ENCODE measurements at regions not wholly inside any gene's neighbourhood (a gene's known extent, or its start where the extent isn't known, plus 50 kb on each side); places are given as distances from the start of the nearest gene placed in this dataset.
"Not testable (repeated sequence)": the region's sequence is repeated elsewhere in the genome, so short reads cannot be mapped to it uniquely, and the experiment has no call there.

GRCh38 chr10:123221418-123221817, 67.2 kb downstream of the BUB3 start:
- no peak for DNase-seq

DNA sequence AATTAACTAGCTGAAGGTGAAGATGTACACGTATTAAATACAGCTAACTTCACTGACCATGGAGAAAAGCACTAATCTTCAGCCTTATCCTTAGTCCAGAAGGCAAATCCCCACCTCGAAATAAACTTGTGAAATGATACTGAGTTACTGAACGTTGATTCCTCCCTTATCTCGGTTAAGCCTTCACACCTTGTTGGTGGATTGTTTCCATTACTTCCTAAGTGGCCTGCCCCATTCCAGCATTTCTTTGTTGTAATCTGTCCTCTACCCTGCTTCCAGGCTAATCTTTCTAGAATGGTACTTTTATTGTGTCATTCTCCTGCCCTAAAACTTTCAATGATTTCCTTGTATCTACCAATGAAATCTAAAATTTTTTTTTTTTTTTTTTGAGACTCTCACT, 68.6 kb downstream of the BUB3 start:
- no peak for DNase-seq

- DNase-seq: no peak
These were observed 73.5 kb downstream of the BUB3 start for GRCh38 chr10:123227706-123228105.

GRCh38 chr10:123229927-123230630, 75.9 kb downstream of the BUB3 start:
- no peak for DNase-seq

DNA sequence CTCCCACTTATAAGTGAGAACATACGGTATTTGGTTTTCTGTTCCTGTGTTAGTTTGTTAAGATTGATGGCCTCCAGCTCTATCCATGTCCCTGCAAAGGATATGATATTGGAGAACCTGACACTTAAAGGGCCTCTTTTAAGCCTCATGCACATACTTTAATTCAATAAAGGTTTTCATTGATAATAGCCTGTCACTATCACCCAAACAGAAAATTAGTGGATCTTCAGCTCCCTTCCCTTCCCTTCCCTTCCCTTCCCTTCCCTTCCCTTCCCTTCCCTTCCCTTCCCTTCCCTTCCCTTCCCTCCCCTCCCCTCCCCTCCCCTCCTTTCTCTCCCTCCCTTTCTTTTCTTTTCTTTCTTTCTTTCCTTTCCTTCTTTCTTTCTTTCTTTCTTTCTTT, 78.7 kb downstream of the BUB3 start:
- DNase-seq: not testable (repeated sequence)

DNA sequence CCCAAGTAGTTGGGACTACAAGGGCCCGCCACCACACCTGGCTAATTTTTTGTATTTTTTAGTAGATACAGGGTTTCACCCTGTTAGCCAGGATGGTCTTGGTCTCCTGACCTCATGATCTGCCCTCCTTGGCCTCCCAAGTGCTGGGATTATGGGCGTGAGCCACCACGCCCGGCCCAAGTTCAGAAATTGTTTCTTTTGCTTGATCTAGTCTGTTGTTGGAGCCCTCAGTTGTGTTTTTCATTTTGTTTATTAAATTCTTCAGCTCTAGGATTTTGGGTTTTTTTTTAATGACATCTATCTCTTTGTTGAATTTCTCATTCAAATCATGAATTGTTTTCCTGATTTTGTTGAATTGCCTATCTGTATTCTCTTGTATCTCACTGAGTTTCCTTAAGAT, 80.8 kb downstream of the BUB3 start:
- DNase-seq: not testable (repeated sequence)

- no peak for DNase-seq
These were observed 81.9 kb downstream of the BUB3 start for GRCh38 chr10:123236126-123236525.

- DNase-seq: no peak
These were observed 86.0 kb downstream of the BUB3 start for GRCh38 chr10:123240250-123240649.

- no peak for DNase-seq
These were observed 86.6 kb downstream of the BUB3 start for GRCh38 chr10:123240776-123241175.

DNA sequence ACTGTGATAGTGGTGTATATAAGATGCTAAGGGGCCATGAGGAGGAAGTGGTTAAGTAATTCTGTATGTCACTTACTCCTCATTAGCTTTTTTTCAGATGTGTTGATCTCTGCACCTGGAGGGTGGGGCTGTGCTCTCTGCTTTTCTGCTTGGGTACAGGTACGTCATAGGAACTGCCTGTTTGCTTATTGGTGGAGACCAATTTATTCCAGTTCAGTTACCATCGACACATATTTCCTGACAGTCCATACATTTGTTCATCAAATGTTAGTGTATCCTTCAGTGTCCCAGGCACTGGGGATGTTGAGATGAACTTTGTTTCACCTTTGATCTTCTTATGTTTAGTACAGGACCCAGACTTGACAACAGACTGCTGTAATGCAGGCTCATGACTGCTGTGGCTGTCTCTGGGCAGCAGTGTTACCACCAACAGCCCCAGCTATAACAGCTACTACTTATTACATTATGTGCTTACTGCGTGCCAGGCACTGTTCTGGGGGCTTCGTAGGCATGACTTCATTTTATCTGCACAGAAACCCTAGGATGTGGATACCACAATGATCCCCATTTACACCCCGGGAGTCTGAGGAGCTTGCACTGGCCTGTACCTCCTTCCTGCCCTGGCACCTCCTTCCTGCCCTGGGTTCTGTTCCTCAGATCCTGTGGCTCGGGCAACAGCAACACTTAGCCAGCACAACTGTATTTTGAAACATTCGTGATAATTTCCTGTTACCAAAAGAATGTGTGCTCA, 87.4 kb downstream of the BUB3 start:
- DNase-seq: no peak

DNA sequence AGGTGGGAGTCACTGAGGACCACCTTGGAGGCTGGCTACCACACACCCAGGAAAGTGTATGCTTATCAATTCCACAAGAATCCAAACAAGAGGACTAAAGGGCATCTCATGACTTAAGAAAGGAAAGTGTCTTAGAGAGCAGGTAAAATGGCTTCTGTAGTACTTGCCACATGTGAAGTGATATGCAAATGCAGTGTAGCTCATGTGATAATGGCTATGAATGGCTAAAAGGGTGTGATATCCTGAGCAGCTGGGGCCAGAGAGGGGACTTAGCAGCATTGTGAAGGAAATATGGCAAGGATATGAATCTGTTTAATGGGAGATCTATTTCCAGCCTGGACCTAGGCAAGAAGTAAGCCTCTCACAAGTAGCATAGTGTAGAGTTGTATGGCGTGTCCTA, 90.5 kb downstream of the BUB3 start:
- no peak for DNase-seq

DNA sequence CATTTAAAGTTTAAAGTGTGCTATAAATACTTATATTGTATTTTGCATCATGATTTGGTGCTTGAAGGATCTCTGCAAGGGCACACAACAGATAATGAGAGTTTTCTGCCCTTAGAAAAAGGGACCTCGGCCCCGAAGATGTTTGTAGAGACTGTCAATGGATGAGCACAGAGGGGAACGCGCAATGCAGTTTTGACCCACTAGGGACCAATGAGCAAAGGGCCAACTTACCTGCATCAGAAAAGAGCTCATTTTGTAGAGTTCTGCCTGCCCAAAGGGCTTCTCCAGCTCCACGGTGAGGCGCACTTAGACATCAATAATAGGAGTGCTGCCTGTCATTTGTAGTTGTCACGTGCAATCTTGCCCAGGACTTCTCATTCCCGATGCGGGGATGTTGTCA, 91.1 kb downstream of the BUB3 start:
- no peak for DNase-seq

DNA sequence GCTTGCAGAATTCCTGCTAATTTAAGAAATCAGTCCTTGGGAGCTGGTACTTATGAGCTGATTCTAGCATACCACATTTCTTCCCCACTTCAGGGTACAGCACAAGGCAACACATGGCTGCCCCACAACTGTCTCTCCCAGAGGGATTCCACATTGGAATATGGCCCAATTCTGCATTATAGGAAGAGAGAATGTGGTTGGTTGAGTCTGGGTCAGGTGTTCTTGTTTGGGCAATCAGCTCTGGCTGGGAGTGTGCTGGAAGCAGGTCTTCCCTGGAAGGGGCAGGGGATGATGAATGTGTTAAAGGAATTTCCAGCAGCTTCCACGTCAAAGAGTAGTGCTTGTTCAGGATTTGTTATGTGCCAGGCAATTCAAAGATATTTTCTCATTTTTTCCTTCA, 95.7 kb downstream of the BUB3 start:
- DNase-seq: no peak

DNA sequence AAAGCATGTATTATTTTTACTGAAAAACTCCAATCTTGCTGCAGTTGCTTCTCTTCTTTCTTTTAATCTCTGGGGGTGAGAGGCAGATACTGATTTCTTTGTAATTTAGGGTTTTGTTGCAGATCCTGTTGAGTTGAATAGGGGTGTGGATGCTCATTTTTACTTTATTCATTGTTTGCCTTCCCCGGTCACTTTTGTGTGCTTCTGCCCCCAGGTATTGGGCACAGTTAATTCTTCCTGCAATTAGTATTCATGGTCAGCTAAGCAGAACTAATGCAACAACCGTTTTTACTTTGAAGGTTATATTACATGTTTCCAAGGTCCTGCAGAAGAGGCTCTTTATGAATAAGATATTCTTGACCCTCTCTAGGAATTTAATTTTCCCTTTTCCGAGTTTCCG, 96.4 kb downstream of the BUB3 start:
- DNase-seq: no peak

GRCh38 chr10:123252779-123253178, 98.6 kb downstream of the BUB3 start:
- DNase-seq: no peak

DNA sequence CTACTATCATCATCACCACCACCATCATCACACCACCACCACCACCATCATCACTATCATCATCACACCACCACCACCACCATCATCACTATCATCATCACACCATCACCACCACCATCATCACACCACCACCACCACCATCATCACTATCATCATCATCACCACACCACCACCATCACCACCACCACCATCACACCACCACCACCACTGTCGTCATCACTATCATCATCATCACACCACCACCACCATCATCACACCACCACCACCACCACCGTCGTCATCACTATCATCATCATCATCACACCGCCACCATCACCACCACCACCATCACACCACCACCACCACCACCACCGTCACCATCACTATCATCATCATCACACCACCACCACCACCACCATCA, 100.1 kb downstream of the BUB3 start:
- not testable (repeated sequence) for DNase-seq

DNA sequence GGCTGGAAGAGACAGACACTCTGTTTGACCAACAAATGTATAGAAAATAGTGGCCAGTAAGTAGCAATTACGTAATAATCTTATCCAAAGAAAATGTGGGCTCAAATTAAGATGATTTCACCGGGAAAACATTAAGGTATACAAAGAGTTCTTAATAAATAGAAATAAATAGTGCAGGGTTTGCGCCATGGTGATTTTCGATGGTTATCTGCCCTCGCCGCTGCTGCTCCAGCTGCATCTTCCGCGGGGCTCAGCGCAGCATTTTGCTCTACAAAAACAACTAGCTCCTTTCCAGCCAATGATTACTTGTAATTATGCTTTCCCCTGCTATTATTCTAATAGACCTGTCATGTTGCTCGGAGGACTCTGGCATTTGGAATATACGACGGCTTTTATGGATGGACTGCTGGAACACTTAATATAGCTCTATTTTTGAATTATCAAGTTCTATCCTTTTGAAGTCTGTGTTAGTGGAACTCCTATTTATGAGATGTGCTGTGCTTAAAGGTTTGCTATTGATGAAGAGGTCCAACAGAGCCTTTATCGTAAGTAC, 103.8 kb downstream of the BUB3 start:
- DNase-seq: no peak

GRCh38 chr10:123259081-123259480, 104.9 kb downstream of the BUB3 start:
- no peak for DNase-seq

DNA sequence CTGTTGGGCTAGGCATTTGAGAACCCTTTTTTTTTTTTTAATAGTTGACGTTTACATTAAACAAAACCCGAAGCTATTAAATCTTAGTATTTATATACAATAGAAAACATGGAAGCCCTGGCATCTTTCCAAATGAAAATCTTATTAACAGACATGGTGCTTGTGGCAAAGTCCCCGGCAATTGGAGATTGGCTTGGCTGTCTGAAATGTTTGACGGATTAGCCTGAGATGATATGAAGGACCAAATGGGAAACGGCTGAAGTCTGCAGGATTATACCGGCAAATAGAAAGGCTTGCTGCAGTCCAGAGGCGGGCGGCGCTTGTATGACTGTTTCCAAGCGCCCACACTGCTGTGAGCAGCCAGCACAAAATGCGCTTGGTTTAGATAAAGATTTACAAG, 105.6 kb downstream of the BUB3 start:
- DNase-seq: no peak

DNA sequence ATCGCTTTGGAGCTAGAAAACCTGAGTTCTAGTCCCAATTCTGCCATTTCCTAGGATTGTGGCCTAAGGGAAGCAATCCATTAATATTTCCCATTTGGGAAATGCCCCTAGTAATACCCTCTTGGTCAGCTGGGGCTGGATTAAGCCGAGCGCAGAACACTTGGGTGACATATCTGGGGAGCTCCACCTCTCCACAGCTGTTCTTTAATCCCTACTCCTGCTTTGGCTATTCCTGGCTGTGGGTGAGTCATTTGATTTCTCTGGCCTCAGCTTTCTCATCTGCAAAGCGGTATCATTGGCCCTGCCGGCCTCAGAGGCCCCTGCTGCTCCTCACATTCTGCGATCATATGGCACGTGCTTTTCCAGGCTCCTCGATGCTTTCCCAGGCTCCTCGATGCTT, 108.3 kb downstream of the BUB3 start:
- no peak for DNase-seq

DNA sequence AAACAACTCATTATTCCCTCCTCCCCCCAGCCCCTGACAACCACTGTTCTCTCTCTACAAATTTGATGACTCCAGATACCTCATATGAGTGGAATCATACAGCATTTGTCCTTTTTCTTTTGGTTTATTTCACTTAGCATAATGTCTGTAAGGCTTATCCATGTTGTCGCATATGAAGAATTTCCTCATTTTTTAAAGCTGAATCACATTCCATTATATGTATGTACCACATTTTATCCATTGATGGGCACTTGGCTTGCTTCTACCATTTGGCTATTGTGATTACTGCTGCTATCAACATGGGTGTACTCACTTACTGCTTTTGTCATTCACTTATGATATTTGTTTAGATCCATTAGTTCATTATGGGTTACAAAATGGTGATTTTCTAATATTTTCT, 112.8 kb downstream of the BUB3 start:
- no peak for DNase-seq

DNA sequence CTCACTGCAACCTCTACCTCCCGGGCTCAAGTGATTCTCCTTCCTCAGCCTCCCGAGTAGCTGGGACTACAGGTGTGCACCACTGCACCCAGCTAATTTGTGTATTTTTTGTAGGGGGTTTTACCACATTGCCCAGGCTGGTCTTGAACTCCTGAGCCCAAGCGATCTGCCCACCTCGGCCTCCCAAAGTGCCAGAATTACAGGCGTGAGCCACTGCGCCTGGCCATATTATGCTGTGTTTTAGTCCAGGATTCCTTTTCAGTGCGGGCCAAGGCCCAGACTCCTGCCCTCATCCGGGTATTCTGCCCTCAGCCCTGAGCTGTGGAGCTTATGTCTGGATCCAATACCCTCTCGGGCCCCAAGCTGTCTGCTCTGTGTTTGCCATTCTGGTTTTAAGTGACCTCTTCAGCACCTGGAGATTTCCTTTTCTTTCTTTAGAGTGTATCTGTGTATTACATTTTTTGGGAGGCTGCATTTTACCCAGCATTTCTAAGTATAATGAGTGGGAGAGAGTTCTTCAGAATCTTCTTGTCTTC, 114.9 kb downstream of the BUB3 start:
- DNase-seq: no peak

GRCh38 chr10:123269675-123270074, 115.5 kb downstream of the BUB3 start:
- no peak for DNase-seq

DNA sequence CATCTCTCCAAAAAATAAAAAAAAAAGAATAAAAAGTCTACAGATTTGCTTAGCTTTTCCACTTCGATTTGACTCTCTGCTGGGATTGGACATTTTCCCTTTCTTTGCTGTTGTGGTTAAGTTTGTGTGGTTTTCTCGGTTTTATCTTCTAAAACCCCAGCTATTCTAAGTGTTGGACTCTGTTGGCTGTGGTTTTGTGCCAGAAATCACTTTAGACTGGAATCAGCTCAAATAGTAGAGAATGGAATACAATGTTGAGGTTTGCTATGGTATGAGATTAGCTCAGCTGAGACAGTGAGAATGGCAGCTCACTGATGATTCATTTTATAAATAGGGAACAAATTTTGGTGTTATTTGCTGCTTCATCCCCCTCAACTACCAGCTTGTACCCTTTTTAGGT, 116.0 kb downstream of the BUB3 start:
- DNase-seq: no peak
